ENCODE measurements at regions not wholly inside any gene's neighbourhood (a gene's known extent, or its start where the extent isn't known, plus 50 kb on each side); places are given as distances from the start of the nearest gene placed in this dataset.

- TF ChIP-seq, protein P1, sequence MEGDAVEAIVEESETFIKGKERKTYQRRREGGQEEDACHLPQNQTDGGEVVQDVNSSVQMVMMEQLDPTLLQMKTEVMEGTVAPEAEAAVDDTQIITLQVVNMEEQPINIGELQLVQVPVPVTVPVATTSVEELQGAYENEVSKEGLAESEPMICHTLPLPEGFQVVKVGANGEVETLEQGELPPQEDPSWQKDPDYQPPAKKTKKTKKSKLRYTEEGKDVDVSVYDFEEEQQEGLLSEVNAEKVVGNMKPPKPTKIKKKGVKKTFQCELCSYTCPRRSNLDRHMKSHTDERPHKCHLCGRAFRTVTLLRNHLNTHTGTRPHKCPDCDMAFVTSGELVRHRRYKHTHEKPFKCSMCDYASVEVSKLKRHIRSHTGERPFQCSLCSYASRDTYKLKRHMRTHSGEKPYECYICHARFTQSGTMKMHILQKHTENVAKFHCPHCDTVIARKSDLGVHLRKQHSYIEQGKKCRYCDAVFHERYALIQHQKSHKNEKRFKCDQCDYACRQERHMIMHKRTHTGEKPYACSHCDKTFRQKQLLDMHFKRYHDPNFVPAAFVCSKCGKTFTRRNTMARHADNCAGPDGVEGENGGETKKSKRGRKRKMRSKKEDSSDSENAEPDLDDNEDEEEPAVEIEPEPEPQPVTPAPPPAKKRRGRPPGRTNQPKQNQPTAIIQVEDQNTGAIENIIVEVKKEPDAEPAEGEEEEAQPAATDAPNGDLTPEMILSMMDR (tag by site-specific recombination; IDR thresholded peaks at IDR 0.05), result no peak
- TF ChIP-seq ZNF394 (tag by site-specific recombination; IDR thresholded peaks at IDR 0.05; ENCODE audit: borderline replicate concordance) (no peak), ZNF544 (tag by site-specific recombination; IDR thresholded peaks at IDR 0.05) (no peak), KLF1 (tag by site-specific recombination; IDR thresholded peaks at IDR 0.05) (no peak)
Measured at GRCh38 chr2:238613610-238614009, 186.9 kb downstream of the ASB1 start.
